COLO668 (cell line): ENCODE measurements at regions not wholly inside any gene's neighbourhood (a gene's known extent, or its start where the extent isn't known, plus 50 kb on each side); places are given as distances from the start of the nearest gene placed in this dataset.
"Not testable (repeated sequence)": the region's sequence is repeated elsewhere in the genome, so short reads cannot be mapped to it uniquely, and the experiment has no call there.

Experiments used
- DNase-seq: peaks from one replicate; lab custom pipeline; 2025; ENCODE audit not compliant: unreplicated experiment; lab: John Stamatoyannopoulos, UW

DNA sequence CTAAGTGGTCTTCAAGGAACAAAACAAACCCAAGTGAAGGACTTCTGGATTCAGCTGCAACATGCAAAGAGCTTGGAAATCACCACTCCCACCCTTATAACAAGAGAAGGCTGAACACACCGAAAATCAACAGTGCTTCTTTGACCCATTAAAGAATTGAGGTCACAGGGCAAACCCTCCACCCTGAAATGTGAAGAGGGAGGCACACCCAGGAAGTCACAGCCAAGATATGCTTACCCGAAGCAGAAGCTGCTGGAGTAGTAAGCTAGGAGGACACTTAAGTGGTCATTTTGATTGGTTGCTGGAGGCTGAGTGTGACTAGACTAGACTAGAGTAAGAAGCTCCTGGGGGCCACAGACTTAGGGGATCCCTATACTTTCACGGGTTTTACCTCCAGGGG is 188.2 kb upstream of the SSTR4 start:
- no peak for DNase-seq

GRCh38 chr20:22848364-22848763 is 186.7 kb upstream of the SSTR4 start:
- no peak for DNase-seq

DNA sequence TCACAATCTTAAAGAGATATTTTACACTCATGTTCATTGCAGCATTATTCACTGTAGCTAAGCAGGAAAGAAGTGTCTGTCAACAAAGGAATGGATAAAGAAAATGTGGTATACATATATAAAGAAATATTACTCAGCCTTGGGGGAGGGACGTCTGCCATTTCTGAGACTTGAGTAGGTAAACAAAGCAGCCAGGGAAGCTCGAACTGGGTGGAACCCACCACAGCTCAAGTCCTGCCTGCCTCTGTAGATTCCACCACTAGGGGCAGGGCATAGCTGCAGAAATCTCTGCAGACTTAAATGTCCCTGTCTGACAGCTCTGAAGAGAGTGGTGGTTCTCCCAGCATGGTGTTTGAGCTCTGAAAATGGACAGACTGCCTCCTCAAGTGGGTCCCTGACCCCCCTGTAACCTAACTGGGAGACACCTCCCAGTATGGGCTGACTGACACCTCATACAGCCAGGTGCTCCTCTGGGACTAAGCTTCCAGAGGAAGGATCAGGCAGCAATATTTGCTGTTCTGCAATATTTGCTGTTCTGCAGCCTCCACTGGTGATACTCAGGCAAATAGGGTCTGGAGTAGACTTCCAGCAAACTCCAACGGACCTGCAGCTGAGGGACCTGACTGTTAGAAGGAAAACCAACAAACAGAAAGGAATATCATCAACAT is 183.3 kb upstream of the SSTR4 start:
- DNase-seq, result not testable (repeated sequence)

DNA sequence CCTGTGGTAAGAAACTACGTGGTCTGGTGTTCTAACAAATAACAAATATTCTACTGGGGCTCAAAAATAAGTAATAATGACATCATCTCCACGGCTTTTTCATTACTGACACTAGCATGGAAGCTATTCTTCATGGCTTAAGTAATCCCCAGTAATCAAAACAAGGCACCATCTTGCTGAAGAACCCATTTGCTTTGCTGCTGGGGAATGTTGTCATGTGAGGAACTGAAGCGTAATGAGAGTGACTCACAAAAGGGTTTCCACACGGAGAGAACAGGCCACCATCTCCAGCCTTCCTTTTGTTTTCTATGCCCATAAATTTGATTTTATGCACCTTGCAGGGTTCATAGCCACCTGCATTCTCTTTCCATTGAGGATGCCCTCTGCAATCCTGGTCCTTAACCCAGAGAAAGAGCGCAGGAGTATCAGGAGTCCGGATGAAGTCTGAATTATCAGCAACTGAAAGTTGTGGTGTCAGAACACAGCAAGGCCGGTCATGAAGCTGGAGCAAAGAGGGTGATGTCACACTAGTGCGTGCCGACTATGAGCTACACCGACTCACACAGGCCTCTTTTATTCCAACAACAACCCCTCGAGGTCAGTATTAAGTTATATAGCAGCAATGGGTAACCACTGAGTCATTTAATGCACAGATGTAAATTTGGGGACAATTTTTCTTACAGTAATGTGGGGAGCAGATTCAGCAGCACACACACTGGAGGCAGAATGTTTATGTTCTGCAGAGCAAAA is 173.7 kb upstream of the SSTR4 start:
- no peak for DNase-seq

- DNase-seq, result no peak
Observed at GRCh38 chr20:22861990-22862389, 173.1 kb upstream of the SSTR4 start.

DNA sequence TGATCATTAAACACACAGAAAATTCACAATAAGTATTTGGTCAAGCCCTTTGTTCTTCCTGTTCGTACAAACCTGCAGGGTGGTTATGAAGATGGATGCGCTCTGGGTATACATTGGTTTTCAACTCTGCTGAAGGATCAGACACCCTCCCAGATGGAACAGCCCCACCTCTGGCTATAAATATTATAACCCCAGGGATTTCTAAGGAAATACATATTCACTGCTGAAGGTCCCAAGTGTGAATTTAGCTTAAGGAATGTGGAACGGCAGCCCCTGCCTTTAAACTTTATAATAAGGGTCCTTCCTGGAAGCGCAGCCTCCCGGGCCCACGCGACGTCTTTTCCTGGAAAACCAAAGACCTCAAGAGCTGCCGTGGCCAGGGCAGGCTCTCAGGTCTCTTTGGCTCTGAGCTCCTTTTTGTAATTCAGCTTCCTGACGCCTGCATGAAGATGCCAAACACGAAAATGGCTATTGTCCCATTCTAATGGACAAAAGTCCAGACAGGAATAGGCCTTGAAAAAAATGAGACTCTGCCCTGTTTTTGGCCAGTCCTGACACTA is 172.4 kb upstream of the SSTR4 start:
- DNase-seq, result no peak

DNA sequence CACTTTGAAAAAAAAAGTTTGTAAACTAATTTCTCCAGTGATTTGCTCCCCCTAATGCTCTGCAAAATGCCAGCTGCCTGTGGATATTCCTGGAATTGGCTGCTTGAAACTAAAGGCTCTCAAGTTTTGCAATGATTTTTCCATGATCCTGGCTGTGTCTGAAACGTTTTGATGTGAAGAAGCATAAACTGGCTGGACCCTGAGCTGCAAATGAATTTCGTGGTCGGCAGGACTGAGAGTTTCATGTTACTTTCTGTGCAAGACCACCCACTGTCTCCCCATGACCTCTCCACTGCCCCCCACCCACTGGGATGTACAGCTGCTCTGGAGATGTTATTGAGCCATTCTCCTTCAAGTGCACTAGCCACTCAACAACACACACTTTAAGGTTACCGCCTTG is 171.3 kb upstream of the SSTR4 start:
- no peak for DNase-seq

DNA sequence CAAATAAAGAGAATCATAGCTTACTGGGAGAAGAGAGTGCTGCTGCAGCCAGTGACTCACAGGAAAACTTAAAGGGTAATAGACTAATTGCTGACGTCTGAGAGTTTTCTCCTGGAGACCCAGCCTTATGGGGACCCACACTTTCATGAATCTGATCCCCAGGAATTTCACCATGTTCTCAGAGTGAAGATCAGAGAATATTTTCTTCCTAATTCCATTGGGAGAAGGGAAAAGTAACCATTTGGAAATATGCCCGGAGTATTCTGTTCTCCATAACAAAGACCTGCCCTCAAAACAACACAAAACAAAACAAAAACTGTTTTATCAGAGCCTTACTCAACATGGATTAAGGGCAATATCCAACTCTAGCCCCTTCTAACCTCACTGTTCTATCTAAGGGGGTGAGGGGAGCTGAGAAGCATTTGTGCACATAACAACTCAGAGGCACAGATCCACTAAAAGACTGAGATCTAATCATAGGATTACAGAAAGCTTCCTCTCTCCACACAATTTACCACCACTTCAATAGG is 168.2 kb upstream of the SSTR4 start:
- DNase-seq, result no peak

GRCh38 chr20:22878166-22878565 is 156.9 kb upstream of the SSTR4 start:
- DNase-seq, result no peak

DNA sequence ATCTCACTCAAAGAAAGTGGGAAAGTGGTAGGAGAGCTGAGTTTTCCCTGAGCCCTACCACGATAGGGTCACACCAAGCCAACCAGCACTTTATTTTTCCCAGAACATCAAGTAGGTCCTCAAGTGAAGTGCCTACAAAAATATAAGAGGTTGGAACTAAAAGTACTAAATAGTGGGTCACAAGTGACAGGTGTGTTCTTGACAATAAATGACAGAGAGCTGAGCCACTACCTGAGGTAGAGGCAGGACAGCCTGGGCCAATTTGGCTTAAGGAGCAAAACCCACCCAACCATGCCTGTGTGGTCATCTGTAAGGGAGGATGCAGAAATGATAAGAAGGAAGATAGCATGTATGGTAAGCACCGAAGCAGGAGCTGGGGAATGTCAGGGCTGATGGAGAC is 154.8 kb upstream of the SSTR4 start:
- DNase-seq, result no peak

DNA sequence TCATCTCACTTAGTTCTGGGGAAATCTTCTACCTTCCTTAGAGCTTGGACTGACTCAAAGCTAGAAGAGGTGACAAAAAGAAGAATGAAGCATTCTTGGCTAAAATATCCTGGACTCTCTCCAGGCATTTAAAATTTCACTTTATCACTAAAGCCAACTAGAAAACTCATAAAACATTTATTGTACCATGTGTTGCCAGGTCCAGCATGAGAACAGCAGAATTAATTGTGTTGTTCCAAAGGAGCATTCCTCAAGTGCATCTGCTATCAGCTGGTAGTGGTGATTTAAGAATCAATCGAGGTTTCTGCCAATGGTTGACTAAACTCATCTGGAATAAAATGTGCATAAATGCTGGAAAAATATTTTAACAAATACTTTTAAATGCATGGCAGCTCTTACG is 147.3 kb upstream of the SSTR4 start:
- DNase-seq, result no peak

DNA sequence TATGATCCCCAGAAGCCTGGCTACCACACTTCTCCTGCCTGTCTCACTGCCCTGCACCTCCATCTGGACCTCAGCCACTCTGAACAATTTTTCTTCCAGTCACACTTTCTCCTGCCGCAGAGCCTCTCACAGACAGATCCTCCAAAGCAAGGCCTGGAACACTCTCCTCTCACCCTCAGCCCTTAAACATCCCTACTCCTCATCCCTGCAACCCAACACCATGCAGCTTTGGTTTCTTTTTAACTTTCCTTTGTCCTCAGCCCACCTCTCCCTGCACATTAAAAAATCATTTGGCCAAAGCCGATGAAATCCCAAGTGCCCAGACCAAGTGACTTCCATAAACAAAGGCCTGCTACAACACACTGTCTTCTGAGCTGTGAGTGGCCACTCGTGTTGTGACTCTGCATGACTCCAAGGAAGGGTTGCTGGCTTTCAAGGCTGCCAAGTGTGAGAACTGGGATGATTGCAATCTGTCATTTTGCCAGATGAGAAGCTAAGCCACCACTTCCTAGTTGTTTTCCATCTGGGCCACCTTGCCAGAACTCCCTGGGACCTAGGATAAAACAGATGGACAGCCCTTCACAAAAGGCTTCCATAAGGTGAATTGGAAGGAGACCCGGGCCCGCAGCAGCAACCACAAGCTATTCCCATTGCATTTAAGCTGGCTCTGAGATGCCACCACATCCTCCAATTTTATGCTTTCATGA is 144.4 kb upstream of the SSTR4 start:
- DNase-seq, result no peak

DNA sequence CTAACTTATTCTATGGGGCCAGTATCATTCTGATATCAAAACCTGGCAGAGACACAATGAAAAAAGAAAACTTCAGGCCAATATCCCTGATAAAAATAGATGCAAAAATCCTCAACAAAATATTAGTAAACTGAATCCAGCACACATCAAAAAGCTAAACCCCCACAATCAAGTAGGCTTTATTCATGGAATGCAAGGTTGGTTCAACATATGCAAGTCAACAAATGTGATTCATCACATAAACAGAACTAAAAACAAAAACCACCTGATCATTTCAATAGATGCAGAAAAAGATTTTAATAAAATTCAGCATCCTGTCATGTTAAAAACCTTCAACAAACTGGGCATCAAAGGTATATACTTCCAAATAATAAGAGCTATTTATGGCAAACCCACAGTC is 133.9 kb upstream of the SSTR4 start:
- DNase-seq, result no peak

DNA sequence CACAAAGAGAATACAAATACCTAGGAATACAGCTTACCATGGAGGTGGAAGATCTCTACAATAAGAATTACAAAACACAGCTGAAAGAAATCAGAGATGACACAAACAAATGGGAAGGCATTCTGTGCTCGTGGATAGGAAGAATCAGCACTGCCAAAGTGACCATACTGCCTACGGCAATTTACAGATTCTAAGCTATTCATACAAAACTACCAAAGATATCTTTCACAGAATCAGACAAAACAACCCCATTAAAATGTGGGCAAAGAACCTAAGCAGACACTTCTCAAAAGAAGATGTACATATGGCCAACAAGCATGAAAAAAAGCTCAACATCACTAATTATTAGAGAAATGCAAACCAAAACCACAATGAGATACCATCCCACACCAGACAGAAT is 133.2 kb upstream of the SSTR4 start:
- no peak for DNase-seq

GRCh38 chr20:22904386-22904785 is 130.7 kb upstream of the SSTR4 start:
- no peak for DNase-seq

DNA sequence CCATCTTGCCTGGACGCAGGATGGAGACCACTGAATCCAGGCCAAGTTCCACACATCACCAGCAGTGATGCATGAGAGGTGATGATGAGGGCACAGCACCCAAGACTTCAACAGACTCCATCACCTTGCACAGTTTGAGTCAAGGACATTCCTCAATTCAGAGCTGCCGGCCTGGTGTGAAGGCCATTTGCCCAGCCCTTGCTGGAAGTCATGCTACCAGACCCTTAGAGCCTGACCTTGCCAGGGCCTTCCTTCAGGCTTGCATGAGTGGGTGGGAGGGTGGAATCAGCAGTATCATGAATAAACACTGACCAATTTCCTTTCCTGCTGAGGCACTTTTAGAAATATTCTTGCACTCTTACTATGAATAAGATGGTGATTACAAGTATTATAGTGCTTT is 130.2 kb upstream of the SSTR4 start:
- DNase-seq, result no peak

DNA sequence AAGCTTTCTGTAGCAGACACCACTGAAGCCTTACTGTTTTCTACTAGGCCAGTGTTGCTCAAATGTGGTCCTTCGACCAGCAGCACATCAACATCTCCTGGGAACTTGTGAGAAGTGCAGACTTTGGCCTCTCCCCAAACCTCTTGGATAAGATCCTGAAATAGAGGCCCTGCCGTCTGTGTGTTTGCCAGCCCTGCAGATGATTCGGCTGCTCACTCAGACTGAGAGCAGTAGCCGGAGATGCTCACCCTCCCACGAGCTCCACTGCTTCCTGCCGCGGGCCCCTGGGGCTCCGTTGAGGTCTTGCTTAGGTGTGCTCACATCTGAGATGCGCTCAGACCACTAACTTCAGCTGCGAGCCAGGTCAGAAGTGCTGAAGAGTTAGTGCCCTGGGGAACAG is 129.5 kb upstream of the SSTR4 start:
- DNase-seq, result no peak

DNA sequence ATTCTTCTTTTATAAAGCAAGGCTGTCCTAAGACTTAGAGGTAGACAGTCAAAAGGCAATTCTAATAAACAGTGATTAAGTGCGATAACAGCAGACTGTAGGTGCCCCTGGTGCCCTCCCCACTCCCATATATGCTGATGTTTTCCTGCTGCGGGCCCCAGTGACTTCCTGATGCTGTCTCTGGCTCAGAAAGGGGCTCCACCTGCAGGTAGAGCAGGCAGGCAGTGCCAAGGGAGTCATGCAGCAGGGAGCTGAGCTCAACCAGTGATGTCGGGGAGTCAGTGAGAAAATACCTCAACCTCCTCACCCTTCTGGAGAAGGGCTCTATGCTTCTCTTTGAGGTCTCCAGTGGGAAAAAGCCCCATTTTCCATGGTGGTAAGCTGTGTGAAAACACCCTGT is 126.7 kb upstream of the SSTR4 start:
- DNase-seq, result no peak

- no peak for DNase-seq
Observed at GRCh38 chr20:22908944-22909343, 126.2 kb upstream of the SSTR4 start.

- DNase-seq, result no peak
Observed at GRCh38 chr20:22909436-22909835, 125.7 kb upstream of the SSTR4 start.

DNA sequence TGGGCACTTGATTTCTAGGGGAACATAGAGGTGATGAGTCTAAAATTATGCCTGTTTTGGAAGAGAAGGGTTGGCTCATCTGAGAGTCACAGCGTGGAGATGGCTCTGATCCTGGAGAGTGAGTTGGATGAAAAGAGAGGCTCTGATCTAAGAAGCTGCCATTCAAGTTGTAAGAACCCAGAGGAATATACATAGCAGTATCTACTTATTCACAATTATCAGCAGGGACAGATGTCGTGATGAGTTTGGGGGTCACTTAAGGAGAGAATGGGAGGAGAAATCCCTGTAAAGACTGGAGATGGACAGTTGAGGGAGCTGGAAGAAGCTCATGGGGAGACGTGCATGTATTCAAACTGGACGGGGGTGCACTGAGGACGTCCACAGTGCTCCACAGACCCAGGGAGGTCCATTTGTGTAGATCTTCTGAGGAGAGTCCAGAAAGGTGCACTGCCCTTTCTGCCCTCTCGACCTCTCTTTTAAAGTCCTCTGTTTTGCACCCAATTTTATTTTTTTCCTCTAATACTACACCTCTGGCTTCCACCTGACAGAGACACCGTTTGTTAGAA is 124.7 kb upstream of the SSTR4 start:
- no peak for DNase-seq
